ENCODE measurements at regions not wholly inside any gene's neighbourhood (a gene's known extent, or its start where the extent isn't known, plus 50 kb on each side); places are given as distances from the start of the nearest gene placed in this dataset.
"Not testable (repeated sequence)": the region's sequence is repeated elsewhere in the genome, so short reads cannot be mapped to it uniquely, and the experiment has no call there.

GRCh38 chrX:115408771-115409400 is 119.4 kb downstream of the LUZP4 start:
- DNase-seq = no peak

- no peak for DNase-seq
These were observed 120.0 kb downstream of the LUZP4 start for GRCh38 chrX:115409551-115409950.

DNA sequence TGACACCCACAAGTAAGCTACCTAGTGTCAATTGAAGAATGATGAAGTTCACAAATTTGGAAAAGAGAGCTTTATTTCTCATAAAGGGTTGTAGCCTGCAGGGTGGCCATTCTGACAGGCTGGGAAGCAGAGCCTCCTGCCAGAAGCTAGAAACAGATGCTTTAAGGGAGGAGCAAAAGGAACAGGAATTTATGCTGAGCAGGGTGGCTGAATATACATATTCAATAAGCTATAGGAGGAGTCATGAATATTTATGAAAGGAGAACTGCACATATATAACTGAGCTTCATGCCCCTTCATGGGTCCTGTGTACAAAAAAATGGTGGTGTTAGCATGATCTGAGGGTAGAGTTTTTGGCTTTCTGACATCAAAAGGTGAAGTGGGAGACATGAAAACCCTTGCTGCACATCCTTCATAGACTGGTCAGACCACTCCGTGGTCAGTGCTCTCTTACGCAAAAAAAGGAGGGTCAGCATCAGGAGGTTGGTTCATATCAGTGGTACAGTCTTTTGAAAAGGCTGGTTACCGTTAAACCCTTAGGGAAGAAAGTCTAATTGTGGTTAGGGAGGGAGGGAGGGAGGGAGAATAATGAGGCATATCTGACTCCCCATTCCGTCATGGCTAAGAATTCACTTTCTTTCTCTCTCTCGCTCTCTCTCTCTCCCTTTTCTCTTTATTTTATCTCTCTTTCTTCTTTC is 121.4 kb downstream of the LUZP4 start:
- no peak for DNase-seq

DNA sequence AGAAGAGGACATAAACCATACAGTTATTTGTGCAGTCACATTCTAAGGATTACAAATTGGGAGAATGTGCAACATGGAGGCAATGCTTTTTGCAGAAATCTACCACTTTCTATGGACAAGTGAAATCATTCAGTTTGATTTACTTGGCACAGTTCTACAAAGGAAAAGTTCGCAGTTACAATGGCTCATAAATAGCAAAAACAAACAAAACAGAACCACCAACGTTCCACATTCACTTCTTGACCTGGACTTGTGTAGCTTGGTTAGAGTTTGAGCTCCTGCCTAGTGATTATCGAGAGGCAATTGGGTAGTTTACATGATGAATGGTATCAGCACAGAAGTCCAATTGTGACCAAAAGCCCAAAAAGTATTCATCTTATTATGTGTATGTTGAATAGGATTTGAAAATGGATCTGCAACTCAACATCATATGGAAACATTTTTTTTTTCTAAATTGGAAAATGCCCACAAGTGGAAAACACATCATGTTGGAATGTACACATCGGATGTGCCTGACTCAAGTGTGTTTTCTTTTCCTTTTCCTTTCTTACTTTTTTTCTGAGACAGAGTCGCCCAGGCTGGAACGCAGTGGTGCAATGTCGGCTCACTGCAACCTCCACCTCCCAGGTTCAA is 123.8 kb downstream of the LUZP4 start:
- no peak for DNase-seq

- DNase-seq = no peak
These were observed 129.6 kb downstream of the LUZP4 start for GRCh38 chrX:115419069-115419468.

DNA sequence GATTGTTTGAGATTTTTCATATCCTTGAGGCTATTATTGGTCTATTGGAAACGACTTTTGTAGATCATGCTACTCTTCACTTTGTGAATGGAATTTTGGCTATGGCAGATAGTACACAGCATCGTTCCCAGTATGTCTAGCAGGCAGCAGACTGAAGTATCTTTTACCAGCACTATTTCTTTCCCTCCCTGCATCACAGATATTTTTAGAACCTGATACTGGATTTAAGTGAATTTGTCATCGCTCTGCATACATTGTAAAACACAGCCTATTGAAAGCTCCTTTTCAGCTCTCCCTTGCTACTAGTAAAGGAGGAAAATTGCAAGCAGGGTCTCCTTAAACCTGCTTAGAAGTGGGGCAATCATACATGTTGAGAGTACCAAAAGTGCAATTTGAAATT is 133.6 kb downstream of the LUZP4 start:
- no peak for DNase-seq

DNA sequence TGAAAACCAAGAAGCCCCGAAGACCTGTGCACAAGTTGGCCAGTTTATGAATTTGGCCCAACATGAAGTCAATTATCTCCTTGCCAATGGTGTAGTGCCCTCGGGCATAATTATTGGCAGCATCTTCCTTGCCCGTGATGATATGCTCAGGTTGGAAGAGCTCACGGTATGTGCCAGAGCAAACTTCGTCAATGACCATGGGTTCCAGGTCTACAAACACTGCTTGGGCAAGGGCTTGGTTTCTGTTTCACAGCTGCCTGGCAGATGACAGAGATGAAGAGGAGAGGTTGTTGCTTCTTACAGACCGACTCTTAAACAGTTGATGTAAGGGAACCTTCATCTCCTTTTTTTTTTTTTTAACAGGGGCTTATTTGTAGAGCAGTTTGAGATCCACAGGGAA is 135.6 kb upstream of the PLS3 start:
- no peak for DNase-seq

GRCh38 chrX:115427861-115428410 is 133.0 kb upstream of the PLS3 start:
- no peak for DNase-seq

GRCh38 chrX:115434834-115435233 is 126.1 kb upstream of the PLS3 start:
- not testable (repeated sequence) for DNase-seq

DNA sequence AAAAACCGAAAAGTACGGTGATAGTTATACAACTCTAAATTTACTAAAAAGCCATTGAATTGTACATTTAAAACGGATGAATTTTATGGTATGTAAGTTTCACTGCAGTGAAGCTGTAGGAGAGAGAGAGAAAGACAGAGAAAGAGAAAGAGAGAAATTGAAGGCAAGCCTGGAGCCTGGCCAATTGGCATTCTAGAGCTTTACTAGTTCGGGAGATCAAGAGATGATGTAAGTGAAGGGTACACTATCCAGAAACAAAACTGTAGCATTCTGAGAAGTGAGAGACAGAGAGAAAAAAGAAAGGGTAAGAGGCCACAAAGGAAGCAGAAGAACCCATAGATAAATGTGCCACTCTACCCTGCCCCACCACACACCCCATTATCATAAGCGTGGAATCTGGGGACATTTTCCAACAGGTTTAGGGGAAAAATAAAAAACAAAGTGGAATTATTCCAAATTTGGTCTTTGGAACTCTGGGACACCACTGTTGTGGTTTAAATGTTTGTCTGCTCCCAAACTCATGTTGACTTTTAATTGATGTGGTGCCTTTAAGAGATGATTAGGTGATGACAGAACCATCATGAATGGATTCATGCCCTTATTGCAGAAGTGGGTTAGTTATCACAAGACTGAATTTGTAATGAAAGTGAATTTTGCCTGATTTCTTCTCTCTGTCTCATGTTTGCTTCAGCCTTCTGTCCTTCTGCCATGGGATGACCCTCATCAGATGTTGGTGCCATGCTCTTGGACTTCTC is 123.0 kb upstream of the PLS3 start:
- no peak for DNase-seq

GRCh38 chrX:115448146-115448545 is 112.8 kb upstream of the PLS3 start:
- no peak for DNase-seq

GRCh38 chrX:115449742-115450141 is 111.2 kb upstream of the PLS3 start:
- DNase-seq = no peak

GRCh38 chrX:115452251-115452650 is 108.7 kb upstream of the PLS3 start:
- no peak for DNase-seq

DNA sequence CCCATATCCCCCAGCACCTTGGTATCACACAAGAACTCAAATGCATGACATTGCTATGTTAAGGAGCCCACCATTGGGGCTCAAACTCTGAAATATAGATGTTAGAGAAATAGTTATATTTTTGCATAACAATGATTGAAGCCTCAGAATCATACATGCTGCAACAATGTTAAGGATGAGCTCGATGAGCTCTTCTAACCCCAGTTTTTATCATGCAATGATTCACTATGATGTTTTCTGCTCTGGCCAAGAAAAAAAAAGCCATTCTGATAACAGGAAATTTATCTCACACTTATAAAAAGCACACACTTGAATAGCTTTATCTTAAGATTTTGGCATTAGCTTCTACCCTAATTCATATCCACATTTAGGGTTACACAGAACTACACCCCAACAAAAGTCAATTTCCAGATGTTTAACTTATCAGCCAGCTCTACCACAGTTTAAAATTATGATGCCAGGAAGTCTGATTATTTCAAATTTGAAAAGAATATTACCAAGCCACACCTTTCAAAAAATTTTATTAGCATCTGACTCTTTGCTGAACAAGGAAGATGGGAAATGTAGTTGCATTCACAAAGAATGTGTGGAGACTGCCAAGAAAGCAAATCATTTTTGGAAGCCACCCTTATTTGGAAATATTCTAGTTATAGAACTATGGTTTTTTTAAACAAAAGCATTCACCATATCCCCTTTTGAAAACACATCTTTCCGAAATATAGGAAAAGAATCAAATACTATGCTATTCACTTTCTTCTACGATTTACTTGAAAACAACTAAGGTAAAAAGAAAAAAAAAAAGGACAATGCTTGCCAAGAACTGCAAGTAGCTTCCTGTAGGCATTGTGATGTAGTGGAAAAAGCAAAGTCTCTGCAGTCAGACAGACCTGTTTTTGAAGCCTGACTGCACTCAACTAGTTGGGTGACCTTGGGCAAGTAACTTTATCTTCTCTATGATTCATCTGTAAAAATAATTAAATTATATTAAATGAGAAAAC is 100.8 kb upstream of the PLS3 start:
- DNase-seq = no peak

- DNase-seq = no peak
These were observed 98.6 kb upstream of the PLS3 start for GRCh38 chrX:115462406-115462805.

DNA sequence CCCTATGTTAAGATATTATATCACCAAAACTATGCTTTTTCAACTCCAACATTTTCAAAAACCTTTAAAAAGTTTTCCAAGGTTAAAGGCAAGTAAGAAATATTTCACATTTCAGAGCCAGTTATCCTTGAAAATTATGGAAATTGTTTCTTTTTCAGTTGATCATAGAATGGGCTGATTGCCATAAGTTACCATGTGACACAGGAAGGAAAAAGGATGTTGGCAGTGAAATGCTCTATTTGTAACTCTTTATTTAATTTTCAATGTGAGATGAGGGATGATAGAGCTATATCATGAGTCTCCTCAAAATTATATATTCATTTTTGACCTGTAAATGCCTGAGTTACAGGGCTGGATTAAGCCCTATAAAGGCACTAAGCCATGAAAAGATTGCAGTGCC is 93.0 kb upstream of the PLS3 start:
- DNase-seq = no peak

GRCh38 chrX:115472131-115472530 is 88.8 kb upstream of the PLS3 start:
- no peak for DNase-seq

- DNase-seq = no peak
These were observed 74.5 kb upstream of the PLS3 start for GRCh38 chrX:115486510-115486909.

DNA sequence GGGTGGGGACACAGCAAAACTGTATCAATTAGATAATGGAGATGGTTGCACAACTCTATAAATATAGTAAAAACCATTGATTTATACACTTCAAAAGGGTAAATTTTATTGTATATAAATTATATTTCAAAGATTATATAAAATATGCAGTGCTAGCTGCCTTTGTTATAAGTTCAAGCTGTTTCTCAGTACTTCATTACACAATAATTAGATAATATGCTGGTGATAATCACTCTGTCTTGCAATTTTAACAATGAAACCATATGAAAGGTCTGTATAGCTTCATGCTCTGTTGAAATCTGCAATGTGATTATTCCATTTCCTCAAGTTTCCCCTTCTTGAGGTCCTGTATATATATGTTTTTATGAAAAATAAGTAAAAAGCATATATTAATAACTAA is 73.4 kb upstream of the PLS3 start:
- no peak for DNase-seq

DNA sequence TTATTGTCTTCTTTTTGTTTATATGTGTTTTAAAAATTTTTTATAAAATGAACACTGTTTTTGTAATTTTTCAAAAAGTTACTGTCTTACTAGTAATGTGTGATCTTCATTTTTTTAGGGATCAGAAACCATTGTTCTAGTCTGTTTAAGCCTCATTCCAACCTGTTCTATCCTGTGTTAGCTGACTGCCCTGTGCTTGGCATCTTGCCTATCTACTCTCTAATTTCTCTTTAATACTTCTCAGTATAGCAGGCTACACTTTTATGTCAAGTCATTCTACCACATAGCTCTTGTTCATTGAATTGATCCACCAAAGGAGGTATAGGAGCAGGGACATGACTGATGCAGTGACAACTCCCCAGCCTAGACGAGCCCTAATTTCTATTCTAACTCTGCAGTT is 70.2 kb upstream of the PLS3 start:
- DNase-seq = no peak

DNA sequence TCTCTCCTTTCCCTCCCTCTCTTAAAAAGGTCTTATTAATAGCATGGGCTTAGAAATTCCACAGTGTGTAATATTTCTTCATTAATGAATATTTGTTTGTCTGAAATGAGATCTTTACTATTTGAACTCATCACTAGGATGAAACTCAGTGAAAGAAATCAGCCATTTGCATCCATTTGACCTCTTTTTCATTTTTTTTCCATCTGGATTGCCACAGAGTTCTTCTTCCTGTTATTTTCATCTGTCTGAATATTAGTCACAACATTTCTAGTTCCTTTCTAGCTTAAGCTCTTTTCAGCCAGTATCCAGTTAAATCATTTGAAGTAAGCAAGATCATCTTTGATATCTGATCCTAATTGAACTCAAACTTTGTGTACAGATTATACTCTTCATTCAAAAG is 69.2 kb upstream of the PLS3 start:
- DNase-seq = no peak

DNA sequence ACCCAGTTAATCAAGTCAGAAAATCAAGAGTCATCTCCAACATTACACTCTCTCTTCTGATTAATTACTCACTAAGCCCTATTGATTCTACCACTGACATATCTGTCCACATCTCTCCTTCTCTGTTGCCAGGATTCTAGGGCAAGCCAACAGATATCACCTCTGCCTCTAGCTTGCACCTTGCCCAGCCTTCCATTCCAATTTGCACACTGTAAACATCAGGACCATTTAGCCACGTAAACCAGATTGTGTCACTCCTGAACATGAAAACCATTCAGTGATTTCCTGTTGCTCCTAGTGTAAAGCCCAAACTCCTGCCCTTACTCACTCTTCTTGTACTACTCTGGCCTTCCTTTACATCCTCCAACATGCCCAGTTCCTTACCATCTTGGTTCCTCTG is 68.0 kb upstream of the PLS3 start:
- no peak for DNase-seq

Data from NCI-H510A (cell line).